OCI-LY1 (cell line): ENCODE measurements at regions not wholly inside any gene's neighbourhood (a gene's known extent, or its start where the extent isn't known, plus 50 kb on each side); places are given as distances from the start of the nearest gene placed in this dataset.
"Not testable (repeated sequence)": the region's sequence is repeated elsewhere in the genome, so short reads cannot be mapped to it uniquely, and the experiment has no call there.

ENCODE experiments used
- H2AFZ ChIP-seq: fragments of 200-600 bp; sonication (generic), shearing (Covaris generic); 2 replicates; pipeline ENCODE4 v1.6.0; 2014; ENCODE audit warnings: antibody characterized with exemption, mild to moderate bottlenecking, low read length
- H3F3A ChIP-seq: fragments of 200-600 bp; sonication (generic), shearing (Covaris generic); 2 replicates; pipeline ENCODE4 v1.6.0; 2014; ENCODE audit warnings: mild to moderate bottlenecking, antibody characterized with exemption, low read length, moderate library complexity; ENCODE audit not compliant: insufficient read depth
- H3K27ac ChIP-seq: fragments of 200-600 bp; sonication (generic); 2 replicates; pipeline ENCODE4 v1.5.1; 2014; ENCODE audit warnings: low read length, mixed run types, mild to moderate bottlenecking, low read depth; ENCODE audit not compliant: poor library complexity, severe bottlenecking
- H3K27me3 ChIP-seq: fragments of 200-600 bp; sonication (generic); 2 replicates; pipeline ENCODE4 v1.6.0; 2014; ENCODE audit warnings: antibody characterized with exemption, mild to moderate bottlenecking, low read length, moderate library complexity; ENCODE audit not compliant: insufficient read depth
- H3K36me3 ChIP-seq: fragments of 200-600 bp; sonication (generic); 2 replicates; pipeline ENCODE4 v1.6.1; 2014; ENCODE audit warnings: mild to moderate bottlenecking, antibody characterized with exemption, low read length, moderate library complexity, mixed read lengths; ENCODE audit not compliant: insufficient read depth
- H3K4me1 ChIP-seq: fragments of 200-600 bp; sonication (generic); 2 replicates; pipeline ENCODE4 v1.5.1; 2014; ENCODE audit warnings: mild to moderate bottlenecking, low read length, moderate library complexity; ENCODE audit not compliant: insufficient read depth, severe bottlenecking
- H3K4me2 ChIP-seq: fragments of 200-600 bp; sonication (generic), shearing (Covaris generic); 2 replicates; pipeline ENCODE4 v1.6.1; 2014; ENCODE audit warnings: low read length
- H3K4me3 ChIP-seq: fragments of 200-600 bp; sonication (generic); 2 replicates; pipeline ENCODE4 v1.5.1; 2014; ENCODE audit warnings: low read length, low read depth, mild to moderate bottlenecking, mixed read lengths; ENCODE audit not compliant: poor library complexity, severe bottlenecking
- H3K79me2 ChIP-seq: fragments of 200-600 bp; shearing (Covaris generic); 2 replicates; pipeline ENCODE4 v1.6.1; 2016; ENCODE audit warnings: mixed run types, low read length, mixed read lengths; ENCODE audit not compliant: insufficient read depth
- H3K9ac ChIP-seq: fragments of 200-600 bp; sonication (generic), shearing (Covaris generic); 2 replicates; pipeline ENCODE4 v1.6.1; 2014; ENCODE audit warnings: mild to moderate bottlenecking, low read length, mixed read lengths
- H3K9me2 ChIP-seq: fragments of 200-600 bp; sonication (generic), shearing (Covaris generic); 2 replicates; pipeline ENCODE4 v1.6.1; 2014; ENCODE audit warnings: low read depth, mild to moderate bottlenecking, low read length, mixed read lengths
- H3K9me3 ChIP-seq: fragments of 200-600 bp; shearing (Covaris generic); 2 replicates; pipeline ENCODE4 v1.6.1; 2014; ENCODE audit warnings: low read length, mixed read lengths
- H4K20me1 ChIP-seq: fragments of 200-600 bp; sonication (generic), shearing (Covaris generic); 2 replicates; pipeline ENCODE4 v1.6.0; 2016; ENCODE audit warnings: mild to moderate bottlenecking, low read length; ENCODE audit not compliant: insufficient read depth
- EZH2 ChIP-seq: fragments of 200-600 bp; sonication (generic), shearing (Covaris generic); IDR thresholded peaks from 2 replicates; pipeline ENCODE4 v1.8.0; 2017; ENCODE audit warnings: borderline replicate concordance, mixed run types, mild to moderate bottlenecking, antibody characterized with exemption, low read length, moderate library complexity, mixed read lengths
- TF ChIP-seq, protein P1 (sequence below): fragments of 200-600 bp; sonication (generic), shearing (Covaris generic); IDR thresholded peaks from 2 replicates; pipeline ENCODE4 v1.5.1; 2017; ENCODE audit warnings: mild to moderate bottlenecking, antibody characterized with exemption, low read length, moderate library complexity, mixed read lengths

DNA sequence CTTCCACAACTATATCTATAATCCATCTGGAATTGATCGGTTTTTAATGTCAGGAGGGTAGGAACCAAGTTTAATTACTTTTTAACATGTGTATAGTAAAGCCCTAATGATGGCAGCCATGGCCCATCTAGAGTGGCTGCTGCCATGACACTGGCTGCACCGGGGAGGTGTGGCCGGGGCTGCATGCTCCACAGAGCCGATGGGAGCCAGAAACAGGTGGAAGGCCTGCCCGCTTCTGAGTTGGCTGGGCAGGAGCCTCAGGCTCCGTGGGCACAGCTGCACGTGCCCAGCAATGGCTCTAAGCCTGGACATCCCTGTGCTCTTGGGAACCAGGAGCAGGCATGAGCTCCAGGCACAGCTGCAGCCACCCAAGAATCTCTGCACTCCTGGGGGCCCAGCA lies 73.0 kb downstream of the GBP6 start:
- no peak overlapping the region for H3K27ac ChIP-seq
- no peak overlapping the region for H3K4me2 ChIP-seq
- H2AFZ ChIP-seq = no peak overlapping the region
- H3K9me2 ChIP-seq = no peaks in the 10 kb centered on the region
- no peak overlapping the region for H3K9ac ChIP-seq
- H3K4me3 ChIP-seq = no peak overlapping the region
- TF ChIP-seq, protein P1, sequence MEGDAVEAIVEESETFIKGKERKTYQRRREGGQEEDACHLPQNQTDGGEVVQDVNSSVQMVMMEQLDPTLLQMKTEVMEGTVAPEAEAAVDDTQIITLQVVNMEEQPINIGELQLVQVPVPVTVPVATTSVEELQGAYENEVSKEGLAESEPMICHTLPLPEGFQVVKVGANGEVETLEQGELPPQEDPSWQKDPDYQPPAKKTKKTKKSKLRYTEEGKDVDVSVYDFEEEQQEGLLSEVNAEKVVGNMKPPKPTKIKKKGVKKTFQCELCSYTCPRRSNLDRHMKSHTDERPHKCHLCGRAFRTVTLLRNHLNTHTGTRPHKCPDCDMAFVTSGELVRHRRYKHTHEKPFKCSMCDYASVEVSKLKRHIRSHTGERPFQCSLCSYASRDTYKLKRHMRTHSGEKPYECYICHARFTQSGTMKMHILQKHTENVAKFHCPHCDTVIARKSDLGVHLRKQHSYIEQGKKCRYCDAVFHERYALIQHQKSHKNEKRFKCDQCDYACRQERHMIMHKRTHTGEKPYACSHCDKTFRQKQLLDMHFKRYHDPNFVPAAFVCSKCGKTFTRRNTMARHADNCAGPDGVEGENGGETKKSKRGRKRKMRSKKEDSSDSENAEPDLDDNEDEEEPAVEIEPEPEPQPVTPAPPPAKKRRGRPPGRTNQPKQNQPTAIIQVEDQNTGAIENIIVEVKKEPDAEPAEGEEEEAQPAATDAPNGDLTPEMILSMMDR = no peak
- TF ChIP-seq EZH2 = no peak
- no peaks in the 10 kb centered on the region for H3K36me3 ChIP-seq
- no peaks in the 10 kb centered on the region for H3F3A ChIP-seq
- no peaks in the 10 kb centered on the region for H4K20me1 ChIP-seq
- no peaks in the 10 kb centered on the region for H3K9me3 ChIP-seq
- no peaks in the 10 kb centered on the region for H3K27me3 ChIP-seq
- no peaks in the 10 kb centered on the region for H3K4me1 ChIP-seq
- H3K79me2 ChIP-seq = no peaks in the 10 kb centered on the region

DNA sequence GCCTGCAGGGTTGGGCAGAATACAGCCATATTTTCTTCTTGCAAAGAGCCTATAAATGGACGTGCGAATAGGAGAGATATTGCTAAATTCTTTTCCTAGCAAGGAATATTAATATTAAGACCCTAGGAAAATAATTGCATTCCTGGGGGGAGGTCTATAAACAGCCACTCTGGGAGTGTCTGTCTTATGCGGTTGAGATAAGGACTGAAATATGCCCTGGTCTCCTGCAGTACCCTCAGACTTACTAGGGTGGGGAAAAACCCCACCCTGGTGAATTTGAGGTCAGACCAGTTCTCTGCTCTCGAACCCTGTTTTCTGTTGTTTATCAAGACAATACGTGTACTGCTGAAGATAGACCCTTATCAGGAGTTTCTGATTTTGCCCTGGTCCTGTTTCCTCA lies 74.4 kb downstream of the GBP6 start:
- not testable (repeated sequence) for H3K4me2 ChIP-seq, H3K36me3 ChIP-seq, H3K4me1 ChIP-seq, H3K79me2 ChIP-seq, H3K9me2 ChIP-seq, H3K27me3 ChIP-seq, H4K20me1 ChIP-seq, H3K27ac ChIP-seq, H3F3A ChIP-seq, H3K9me3 ChIP-seq, H3K9ac ChIP-seq, H3K4me3 ChIP-seq, H2AFZ ChIP-seq

DNA sequence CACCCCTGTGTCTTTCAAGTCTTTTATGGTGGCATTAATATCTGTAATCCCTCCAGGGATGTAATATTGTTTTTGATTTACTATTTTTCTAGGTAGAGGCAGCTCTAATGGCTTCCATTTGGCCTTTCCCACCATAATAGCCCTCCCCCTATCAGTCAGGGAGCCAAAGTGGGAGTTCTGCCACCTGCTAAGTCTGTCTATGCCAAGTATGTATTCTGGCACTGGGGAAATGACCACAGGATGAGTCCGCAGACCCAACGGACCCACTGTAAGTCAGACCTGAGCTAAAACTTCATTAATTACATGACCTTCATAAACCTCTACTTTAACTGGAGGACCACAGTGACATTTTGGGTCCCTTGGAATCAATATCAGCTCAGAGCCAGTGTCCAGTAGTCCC lies 77.1 kb downstream of the GBP6 start:
- no peaks in the 10 kb centered on the region for H3K4me1 ChIP-seq
- H3K4me3 ChIP-seq = no peak overlapping the region
- no peaks in the 10 kb centered on the region for H4K20me1 ChIP-seq
- H3K9ac ChIP-seq = no peak overlapping the region
- H3F3A ChIP-seq = no peaks in the 10 kb centered on the region
- no peaks in the 10 kb centered on the region for H3K79me2 ChIP-seq
- no peaks in the 10 kb centered on the region for H3K36me3 ChIP-seq
- TF ChIP-seq EZH2 = no peak
- TF ChIP-seq, protein P1 = no peak
- H3K9me3 ChIP-seq = no peaks in the 10 kb centered on the region
- H3K4me2 ChIP-seq = no peak overlapping the region
- no peak overlapping the region for H2AFZ ChIP-seq
- no peaks in the 10 kb centered on the region for H3K27me3 ChIP-seq
- no peak overlapping the region for H3K27ac ChIP-seq
- no peaks in the 10 kb centered on the region for H3K9me2 ChIP-seq

DNA sequence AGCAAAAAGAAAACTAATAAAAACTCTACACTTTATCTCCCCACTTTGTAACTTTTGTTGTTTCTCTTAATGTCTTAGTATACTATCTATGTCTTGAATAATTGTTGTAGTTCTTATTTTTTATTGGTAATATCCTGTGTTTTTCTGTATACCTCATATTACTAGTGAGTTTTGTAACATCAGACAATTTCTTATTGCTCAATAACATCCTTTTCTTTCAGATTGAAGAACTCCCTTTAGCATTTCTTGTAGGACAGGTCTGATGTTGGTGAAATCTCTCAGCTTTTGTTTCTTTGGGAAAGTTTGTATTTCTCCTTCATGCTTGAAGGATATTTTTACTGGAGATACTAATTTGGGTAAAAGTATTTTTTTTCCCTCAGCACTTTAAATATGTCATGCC lies 79.8 kb upstream of the LRRC8B start:
- H3K27me3 ChIP-seq = no peaks in the 10 kb centered on the region
- H2AFZ ChIP-seq = no peak overlapping the region
- no peak overlapping the region for H3K27ac ChIP-seq
- H3K4me3 ChIP-seq = no peak overlapping the region
- H3K9me3 ChIP-seq = no peaks in the 10 kb centered on the region
- no peak overlapping the region for H3K9ac ChIP-seq
- no peaks in the 10 kb centered on the region for H3K4me1 ChIP-seq
- TF ChIP-seq, protein P1 = no peak
- TF ChIP-seq EZH2 = no peak
- H3K4me2 ChIP-seq = no peak overlapping the region
- H3K79me2 ChIP-seq = no peaks in the 10 kb centered on the region
- no peaks in the 10 kb centered on the region for H3K36me3 ChIP-seq
- no peaks in the 10 kb centered on the region for H4K20me1 ChIP-seq
- H3F3A ChIP-seq = no peaks in the 10 kb centered on the region
- no peaks in the 10 kb centered on the region for H3K9me2 ChIP-seq
